ENCODE measurements at regions not wholly inside any gene's neighbourhood (a gene's known extent, or its start where the extent isn't known, plus 50 kb on each side); places are given as distances from the start of the nearest gene placed in this dataset.

DNA sequence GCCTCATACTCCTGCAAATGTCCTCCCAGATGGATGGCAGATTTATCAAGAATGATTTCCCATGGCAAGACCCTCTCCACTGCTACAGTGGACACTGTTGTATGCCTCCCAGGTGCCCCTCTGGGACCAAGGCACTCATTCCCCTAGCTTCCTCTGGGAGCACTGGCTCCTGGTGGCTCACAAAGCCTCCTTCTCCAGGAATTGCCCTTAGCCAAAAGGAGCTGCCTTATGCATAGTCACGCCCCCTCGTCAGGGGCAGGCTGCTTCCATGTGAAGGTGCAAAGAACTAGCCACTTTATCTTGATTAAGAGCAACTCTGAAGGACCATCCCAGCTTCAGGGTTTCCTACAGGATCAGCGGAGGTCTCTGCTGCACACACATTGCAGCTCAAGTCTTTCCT is 358.1 kb downstream of the CDK5RAP2 start:
- TF ChIP-seq, protein P1, sequence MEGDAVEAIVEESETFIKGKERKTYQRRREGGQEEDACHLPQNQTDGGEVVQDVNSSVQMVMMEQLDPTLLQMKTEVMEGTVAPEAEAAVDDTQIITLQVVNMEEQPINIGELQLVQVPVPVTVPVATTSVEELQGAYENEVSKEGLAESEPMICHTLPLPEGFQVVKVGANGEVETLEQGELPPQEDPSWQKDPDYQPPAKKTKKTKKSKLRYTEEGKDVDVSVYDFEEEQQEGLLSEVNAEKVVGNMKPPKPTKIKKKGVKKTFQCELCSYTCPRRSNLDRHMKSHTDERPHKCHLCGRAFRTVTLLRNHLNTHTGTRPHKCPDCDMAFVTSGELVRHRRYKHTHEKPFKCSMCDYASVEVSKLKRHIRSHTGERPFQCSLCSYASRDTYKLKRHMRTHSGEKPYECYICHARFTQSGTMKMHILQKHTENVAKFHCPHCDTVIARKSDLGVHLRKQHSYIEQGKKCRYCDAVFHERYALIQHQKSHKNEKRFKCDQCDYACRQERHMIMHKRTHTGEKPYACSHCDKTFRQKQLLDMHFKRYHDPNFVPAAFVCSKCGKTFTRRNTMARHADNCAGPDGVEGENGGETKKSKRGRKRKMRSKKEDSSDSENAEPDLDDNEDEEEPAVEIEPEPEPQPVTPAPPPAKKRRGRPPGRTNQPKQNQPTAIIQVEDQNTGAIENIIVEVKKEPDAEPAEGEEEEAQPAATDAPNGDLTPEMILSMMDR (IDR thresholded peaks at IDR 0.05), result no peak
- TF ChIP-seq POLR2A (IDR thresholded peaks at IDR 0.05), result no peak

All from lower leg skin (tissue), 3 donors.